SIG-M5 treated with dmso at 0.1 percent for 504 hours (cell line): ENCODE measurements at regions not wholly inside any gene's neighbourhood (a gene's known extent, or its start where the extent isn't known, plus 50 kb on each side); places are given as distances from the start of the nearest gene placed in this dataset.

Experiments
- DNase-seq: peaks from one replicate; lab custom pipeline; 2025; ENCODE audit not compliant: unreplicated experiment; lab: John Stamatoyannopoulos, UW

- no peak for DNase-seq
Measured at GRCh38 chr6:14321992-14322772, 204.6 kb downstream of the CD83 start.

- no peak for DNase-seq
Measured at GRCh38 chr6:14322841-14323240, 205.3 kb downstream of the CD83 start.

GRCh38 chr6:14326774-14327173 lies 209.2 kb downstream of the CD83 start:
- peak; percentile 47 for DNase-seq

- no peak for DNase-seq
Measured at GRCh38 chr6:14328163-14328562, 210.6 kb downstream of the CD83 start.

- DNase-seq: no peak
Measured at GRCh38 chr6:14333556-14334305, 216.2 kb downstream of the CD83 start.

GRCh38 chr6:14335071-14335470 lies 217.5 kb downstream of the CD83 start:
- no peak for DNase-seq

GRCh38 chr6:14337152-14337551 lies 219.6 kb downstream of the CD83 start:
- peak; percentile 96 for DNase-seq

GRCh38 chr6:14339172-14339571 lies 221.6 kb downstream of the CD83 start:
- no peak for DNase-seq

GRCh38 chr6:14339711-14340584 lies 222.4 kb downstream of the CD83 start:
- DNase-seq: no peak

GRCh38 chr6:14344486-14344885 lies 226.9 kb downstream of the CD83 start:
- no peak for DNase-seq

- DNase-seq: peak; percentile 79
Measured at GRCh38 chr6:14348389-14348788, 230.8 kb downstream of the CD83 start.

GRCh38 chr6:14349507-14349906 lies 231.9 kb downstream of the CD83 start:
- DNase-seq: no peak

GRCh38 chr6:14350210-14350609 lies 232.6 kb downstream of the CD83 start:
- DNase-seq: no peak

GRCh38 chr6:14353281-14353680 lies 235.7 kb downstream of the CD83 start:
- DNase-seq: no peak

- peak; percentile 35 for DNase-seq
Measured at GRCh38 chr6:14353798-14354197, 236.2 kb downstream of the CD83 start.

GRCh38 chr6:14354919-14355572 lies 237.5 kb downstream of the CD83 start:
- DNase-seq: peak; percentile 75

- no peak for DNase-seq
Measured at GRCh38 chr6:14359438-14359837, 241.9 kb downstream of the CD83 start.

GRCh38 chr6:14360565-14360964 lies 243.0 kb downstream of the CD83 start:
- no peak for DNase-seq

GRCh38 chr6:14361297-14361696 lies 243.7 kb downstream of the CD83 start:
- DNase-seq: no peak

GRCh38 chr6:14361956-14362587 lies 244.5 kb downstream of the CD83 start:
- DNase-seq: no peak
